ENCODE measurements at regions not wholly inside any gene's neighbourhood (a gene's known extent, or its start where the extent isn't known, plus 50 kb on each side); places are given as distances from the start of the nearest gene placed in this dataset.

- no peaks in the 10 kb centered on the region for H3K36me3 ChIP-seq (ENCODE audit: control insufficient read depth in 2 of 4, insufficient read depth in 4 of 4, low read length in 3 of 4)
- no peak overlapping the region for H3K4me3 ChIP-seq (ENCODE audit: extremely low read depth in 1 of 4, insufficient read depth in 2 of 4, low read depth in 3 of 4, low read length in 4 of 4)
- ChIA-PET POLR2A (ENCODE audit: partially characterized antibody) (no interaction called here), CTCF (ENCODE audit: partially characterized antibody) (no interaction called here)
- no peak overlapping the region for H2AK5ac ChIP-seq (ENCODE audit: low read depth, low read length)
- H3K23me2 ChIP-seq (ENCODE audit: low read depth, low read length), result no peaks in the 10 kb centered on the region
- no peak overlapping the region for H4K91ac ChIP-seq (replicated peaks; ENCODE audit: insufficient read length, low read length)
- no peaks in the 10 kb centered on the region for H3K4me1 ChIP-seq (replicated peaks in 1 of 4; ENCODE audit: control insufficient read depth in 3 of 4, insufficient read depth in 4 of 4, low read length in 3 of 4)
- no peak overlapping the region for H3K18ac ChIP-seq (ENCODE audit: extremely low read depth, low read length)
- H2BK120ac ChIP-seq (replicated peaks; ENCODE audit: low read depth, low read length), result no peak overlapping the region
- no peak overlapping the region for H2BK12ac ChIP-seq (ENCODE audit: low read depth, low read length)
- 95% methylated on average over 2 of the region's 2 CpGs; no CpG with 5 or more reads in 1 of the 2 experiments for WGBS, 2 experiments (ENCODE audit: extremely low coverage in 1 of 2, insufficient coverage in 1 of 2, insufficient read length in 1 of 2, insufficient replicate concordance in 2 of 2, low coverage in 1 of 2, low lambda C conversion rate in 2 of 2, missing lambda C conversion rate in 1 of 2)
- FAIRE-seq (no peak), DNase-seq (ENCODE audit: low read depth in 1 of 2, low spot score in 2 of 2) (no peak)
- no peak overlapping the region for H3K4me2 ChIP-seq (ENCODE audit: insufficient read depth in 1 of 2, low read depth in 2 of 2, low read length in 2 of 2)
- no peak overlapping the region for H3K56ac ChIP-seq (replicated peaks; ENCODE audit: insufficient read length, low read depth, low read length)
- no peaks in the 10 kb centered on the region for H3K79me1 ChIP-seq (ENCODE audit: low read depth, low read length)
- no peaks in the 10 kb centered on the region for H3K27me3 ChIP-seq (replicated peaks in 1 of 4; ENCODE audit: control insufficient read depth in 3 of 4, extremely low read depth in 1 of 4, insufficient read depth in 3 of 4, low read length in 3 of 4)
- no peak overlapping the region for H3K4ac ChIP-seq (replicated peaks; ENCODE audit: insufficient read length, low read depth, low read length)
- no peak overlapping the region for H3K14ac ChIP-seq (ENCODE audit: insufficient read length)
- H2BK20ac ChIP-seq (ENCODE audit: low read length), result no peak overlapping the region
- H3K9ac ChIP-seq (replicated peaks in 1 of 4; ENCODE audit: extremely low read depth in 1 of 4, low read depth in 3 of 4, low read length in 3 of 4), result no peak overlapping the region
- H4K8ac ChIP-seq (ENCODE audit: extremely low read depth, insufficient read depth, low read length), result no peak overlapping the region
- H3K79me2 ChIP-seq (ENCODE audit: control insufficient read depth in 1 of 2, insufficient read depth in 2 of 2, low read length in 2 of 2), result no peaks in the 10 kb centered on the region
- H3K9me3 ChIP-seq (ENCODE audit: insufficient read depth in 2 of 2, low read depth in 1 of 2, low read length in 1 of 2), result no peaks in the 10 kb centered on the region
- H2BK5ac ChIP-seq (ENCODE audit: low read depth, low read length), result no peak overlapping the region
- no peak overlapping the region for H2BK15ac ChIP-seq (ENCODE audit: low read length)
- no peak overlapping the region for H3K27ac ChIP-seq (ENCODE audit: low read depth, low read length)
- no peaks in the 10 kb centered on the region for H4K20me1 ChIP-seq (replicated peaks in 1 of 2; ENCODE audit: control insufficient read depth in 1 of 2, insufficient read depth in 2 of 2, low read length in 2 of 2)
- no peak overlapping the region for H4K5ac ChIP-seq (ENCODE audit: insufficient read length, low read depth, low read length)
- no peak overlapping the region for H3K23ac ChIP-seq (ENCODE audit: insufficient read length)
- no peak overlapping the region for H2AFZ ChIP-seq (ENCODE audit: low read length)
- TF ChIP-seq SIRT6 (IDR thresholded peaks at IDR 0.05; ENCODE audit: low read length) (no peak), SIX5 (IDR thresholded peaks at IDR 0.05; ENCODE audit: low read depth, low read length) (no peak), MAFK (IDR thresholded peaks at IDR 0.05; ENCODE audit: low read depth, low read length) (no peak), RXRA (IDR thresholded peaks at IDR 0.05; ENCODE audit: insufficient read depth, low read depth, low read length) (no peak), TAF7 (optimal IDR thresholded peaks at IDR 0.05; ENCODE audit: borderline replicate concordance, low read depth, low read length) (no peak), SUZ12 (IDR thresholded peaks at IDR 0.05; ENCODE audit: low read length) (no peak), POLR2AphosphoS5 (IDR thresholded peaks at IDR 0.05; ENCODE audit: low read depth, low read length) (no peak), NRF1 (IDR thresholded peaks at IDR 0.05; ENCODE audit: low read depth, low read length) (no peak), EP300 (IDR thresholded peaks at IDR 0.05; ENCODE audit: borderline replicate concordance in 1 of 2, low read depth in 2 of 2, low read length in 2 of 2) (no peak), BRCA1 (IDR thresholded peaks at IDR 0.05; ENCODE audit: low read depth, low read length) (no peak), ZNF274 (IDR thresholded peaks at IDR 0.05; ENCODE audit: borderline replicate concordance, extremely low read depth, low read length) (no peak), FOSL1 (IDR thresholded peaks at IDR 0.05; ENCODE audit: insufficient read depth, low read depth, low read length) (no peak)
- TF ChIP-seq, protein P1, sequence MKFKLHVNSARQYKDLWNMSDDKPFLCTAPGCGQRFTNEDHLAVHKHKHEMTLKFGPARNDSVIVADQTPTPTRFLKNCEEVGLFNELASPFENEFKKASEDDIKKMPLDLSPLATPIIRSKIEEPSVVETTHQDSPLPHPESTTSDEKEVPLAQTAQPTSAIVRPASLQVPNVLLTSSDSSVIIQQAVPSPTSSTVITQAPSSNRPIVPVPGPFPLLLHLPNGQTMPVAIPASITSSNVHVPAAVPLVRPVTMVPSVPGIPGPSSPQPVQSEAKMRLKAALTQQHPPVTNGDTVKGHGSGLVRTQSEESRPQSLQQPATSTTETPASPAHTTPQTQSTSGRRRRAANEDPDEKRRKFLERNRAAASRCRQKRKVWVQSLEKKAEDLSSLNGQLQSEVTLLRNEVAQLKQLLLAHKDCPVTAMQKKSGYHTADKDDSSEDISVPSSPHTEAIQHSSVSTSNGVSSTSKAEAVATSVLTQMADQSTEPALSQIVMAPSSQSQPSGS (IDR thresholded peaks at IDR 0.05; ENCODE audit: low read length), result no peak
Observed at GRCh38 chrX:85517994-85518718, 138.7 kb upstream of the POF1B start.
